SK-N-SH (cell line): ENCODE measurements at regions not wholly inside any gene's neighbourhood (a gene's known extent, or its start where the extent isn't known, plus 50 kb on each side); places are given as distances from the start of the nearest gene placed in this dataset.

Source experiments
- CTCF ChIA-PET: fragments of 300-600, 350-600 bp; formaldehyde crosslinking; extraction: SDS; loops from one replicate; lab custom pipeline; 2021; lab: Yijun Ruan, JAX
- POLR2A ChIA-PET: fragments of 350-600 bp; sonication (Branson Sonifier 250); formaldehyde crosslinking; extraction: SDS; loops from one replicate; lab custom pipeline; 2020; ENCODE audit warnings: antibody characterized with exemption, inconsistent platforms; lab: Yijun Ruan, JAX
- DNase-seq: peaks from one replicate; pipeline ENCODE4 v3.0.0; 2012
- H2AFZ ChIP-seq: fragments of 200-600 bp; sonication (generic); 2 replicates; pipeline ENCODE4 v1.8.1; 2016; ENCODE audit warnings: antibody characterized with exemption, mild to moderate bottlenecking, low read depth
- H3F3A ChIP-seq: fragments of 200-600 bp; sonication (generic); replicated peaks from 2 replicates; pipeline ENCODE3; 2016; ENCODE audit warnings: antibody characterized with exemption, mild to moderate bottlenecking; ENCODE audit not compliant: insufficient read depth
- H3K27ac ChIP-seq, 2 experiments: fragments of 200-500 bp in 1 of 2; fragments of 200-600 bp in 1 of 2; sonication (Bioruptor generic) in 1 of 2; sonication (generic), shearing (Covaris generic) in 1 of 2; 2 replicates each; pipeline versions ENCODE4 v1.5.1 to v1.6.1; 2014 to 2016; ENCODE audit warnings: low read depth in 2 of 2, inconsistent platforms in 1 of 2, low read length in 1 of 2, mild to moderate bottlenecking in 1 of 2, mixed read lengths in 1 of 2
- H3K27me3 ChIP-seq: fragments of 200-600 bp; sonication (generic), shearing (Covaris generic); 2 replicates; pipeline ENCODE4 v1.6.1; 2016; ENCODE audit warnings: mixed run types; ENCODE audit not compliant: insufficient read depth
- H3K36me3 ChIP-seq, 2 experiments: fragments of 200-500 bp in 1 of 2; fragments of 200-600 bp in 1 of 2; sonication (Bioruptor generic) in 1 of 2; sonication (generic) in 1 of 2; replicated peaks in 1 of 2; 2 replicates each; pipeline versions ENCODE3 to v1.5.1; 2014 to 2016; ENCODE audit warnings: low read length in 1 of 2, mild to moderate bottlenecking in 1 of 2; ENCODE audit not compliant: insufficient read depth in 2 of 2, control insufficient read depth in 1 of 2
- H3K4me1 ChIP-seq, 2 experiments: fragments of 200-500 bp in 1 of 2; fragments of 200-600 bp in 1 of 2; sonication (Bioruptor generic) in 1 of 2; sonication (generic), shearing (Covaris generic) in 1 of 2; 2 replicates each; pipeline versions ENCODE4 v1.5.1 to v1.6.1; 2014 to 2016; ENCODE audit warnings: low read depth in 1 of 2, low read length in 1 of 2, mixed run types in 1 of 2; ENCODE audit not compliant: insufficient read depth in 2 of 2, control insufficient read depth in 1 of 2
- H3K4me2 ChIP-seq: fragments of 200-600 bp; sonication (generic), shearing (Covaris generic); 2 replicates; pipeline ENCODE4 v1.6.1; 2017; ENCODE audit warnings: mixed run types
- H3K4me3 ChIP-seq, 2 experiments: fragments of 200-500 bp in 1 of 2; fragments of 200-600 bp in 1 of 2; sonication (Bioruptor generic) in 1 of 2; sonication (generic), shearing (Covaris generic) in 1 of 2; 2 replicates each; pipeline versions ENCODE4 v1.5.1 to v1.8.1; 2014 to 2016; ENCODE audit warnings: low read depth in 2 of 2, inconsistent platforms in 1 of 2, low read length in 1 of 2, mild to moderate bottlenecking in 1 of 2, mixed read lengths in 1 of 2, moderate library complexity in 1 of 2
- H3K79me2 ChIP-seq: fragments of 200-600 bp; sonication (generic); 2 replicates; pipeline ENCODE4 v1.8.1; 2017; ENCODE audit warnings: mild to moderate bottlenecking; ENCODE audit not compliant: insufficient read depth
- H3K9ac ChIP-seq: fragments of 200-600 bp; sonication (generic); 2 replicates; pipeline ENCODE4 v1.6.1; 2017; ENCODE audit warnings: mixed run types
- H3K9me2 ChIP-seq: fragments of 200-600 bp; sonication (generic); 2 replicates; pipeline ENCODE4 v1.6.1; 2017; ENCODE audit warnings: mixed run types
- H3K9me3 ChIP-seq: fragments of 200-600 bp; sonication (generic); 2 replicates; pipeline ENCODE4 v1.6.1; 2017; ENCODE audit warnings: mixed run types, mild to moderate bottlenecking, moderate library complexity
- H4K20me1 ChIP-seq: fragments of 200-600 bp; sonication (generic); 2 replicates; pipeline ENCODE4 v1.6.1; 2017; ENCODE audit warnings: mild to moderate bottlenecking, mixed run types; ENCODE audit not compliant: insufficient read depth
- IRF3 ChIP-seq: fragments of 150-350 bp; IDR thresholded peaks from 2 replicates; pipeline ENCODE4 v1.6.1; 2016; ENCODE audit warnings: mild to moderate bottlenecking, low read depth, low read length
- JUND ChIP-seq: IDR thresholded peaks from 2 replicates; pipeline ENCODE4 v1.4.0; 2012
- MAX ChIP-seq: IDR thresholded peaks from 2 replicates; pipeline ENCODE4 v1.4.0; 2012; ENCODE audit warnings: low read depth
- NFIC ChIP-seq: IDR thresholded peaks from 2 replicates; pipeline ENCODE4 v1.4.0; 2012; ENCODE audit warnings: borderline replicate concordance
- NRF1 ChIP-seq: IDR thresholded peaks from 2 replicates; pipeline ENCODE4 v1.6.1; 2012; ENCODE audit warnings: low read depth, mild to moderate bottlenecking, low read length
- RAD21 ChIP-seq: IDR thresholded peaks from 2 replicates; pipeline ENCODE4 v1.6.1; 2012; ENCODE audit warnings: mild to moderate bottlenecking, low read length
- RCOR1 ChIP-seq: fragments of 150-350 bp; IDR thresholded peaks from 2 replicates; pipeline ENCODE4 v1.6.1; 2017; ENCODE audit warnings: antibody characterized with exemption, low read length
- REST ChIP-seq: IDR thresholded peaks from 2 replicates; pipeline ENCODE4 v1.6.1; 2012; ENCODE audit warnings: mild to moderate bottlenecking, low read depth, low read length, moderate library complexity
- RXRA ChIP-seq: IDR thresholded peaks from 2 replicates; pipeline ENCODE4 v1.4.0; 2012; ENCODE audit warnings: low read depth, mild to moderate bottlenecking, borderline replicate concordance
- SMC3 ChIP-seq: IDR thresholded peaks from 2 replicates; pipeline ENCODE4 v1.6.1; 2012; ENCODE audit warnings: low read depth, low read length, improper control_type of control experiment
- TCF12 ChIP-seq: IDR thresholded peaks from 2 replicates; pipeline ENCODE4 v1.4.0; 2012
- USF2 ChIP-seq: fragments of 150-350 bp; IDR thresholded peaks from 2 replicates; pipeline ENCODE4 v1.6.1; 2017; ENCODE audit warnings: antibody characterized with exemption, low read length, low read depth, borderline replicate concordance
- WGBS: methylation state at CpG from one replicate; pipeline ENCODE4 v1.1.6; 2017; ENCODE audit warnings: low lambda C conversion rate; 5-methylcytosine and 5-hydroxymethylcytosine counted together

- no peak for DNase-seq
- POLR2A ChIA-PET, result no interaction called here
- H3K36me3 ChIP-seq, result no peaks in the 10 kb centered on the region
- H3K27ac ChIP-seq, result no peak overlapping the region
- no peak overlapping the region for H3K4me2 ChIP-seq
- no peaks in the 10 kb centered on the region for H3K4me1 ChIP-seq
- no peaks in the 10 kb centered on the region for H3K9me2 ChIP-seq
- H3K79me2 ChIP-seq, result no peaks in the 10 kb centered on the region
- no peaks in the 10 kb centered on the region for H4K20me1 ChIP-seq
- H3F3A ChIP-seq, result no peaks in the 10 kb centered on the region
- no peaks in the 10 kb centered on the region for H3K27me3 ChIP-seq
- CTCF ChIA-PET, result interaction anchor here (0.6 kb wide), 1 partner anchor 21 kb away, joined by 3 read pairs; no protein-coding TSS in a partner anchor
- no peak overlapping the region; the same call in 1 of the 2 replicates for H2AFZ ChIP-seq
- 83% methylated on average over 3 of the region's 3 CpGs for WGBS
- no peak overlapping the region for H3K9ac ChIP-seq
- no peaks in the 10 kb centered on the region; the same call in 1 of the 2 replicates for H3K9me3 ChIP-seq
- H3K4me3 ChIP-seq, result no peak overlapping the region
- no peak for TF ChIP-seq USF2
- no peak for TF ChIP-seq NRF1
Measured at GRCh38 chr2:144824306-144825080, 304.6 kb upstream of the ZEB2 start.

- Histone ChIP-seq H4K20me1 (no peaks in the 10 kb centered on the region), H3K9me3 (no peaks in the 10 kb centered on the region; the same call in 1 of the 2 replicates), H3K9ac (no peak overlapping the region), H3K4me1 (no peaks in the 10 kb centered on the region), H2AFZ (no peak overlapping the region), H3K36me3 (no peaks in the 10 kb centered on the region), H3K9me2 (no peaks in the 10 kb centered on the region), H3K27ac (no peak overlapping the region), H3K27me3 (no peaks in the 10 kb centered on the region), H3K79me2 (no peaks in the 10 kb centered on the region), H3F3A (no peaks in the 10 kb centered on the region), H3K4me3 (no peak overlapping the region), H3K4me2 (no peak overlapping the region)
- DNase-seq, result no peak
- POLR2A ChIA-PET, result no interaction called here
- TF ChIP-seq IRF3 (no peak), NRF1 (no peak), RXRA (no peak), MAX (no peak)
- CTCF ChIA-PET, result no interaction called here
Measured at GRCh38 chr2:144822966-144823365, 303.0 kb upstream of the ZEB2 start.

- no peaks in the 10 kb centered on the region for H3K79me2 ChIP-seq
- H2AFZ ChIP-seq, result no peak overlapping the region
- H3K9me2 ChIP-seq, result no peaks in the 10 kb centered on the region
- no peak for DNase-seq
- POLR2A ChIA-PET, result no interaction called here
- no peak overlapping the region for H3K4me2 ChIP-seq
- WGBS, result 96% methylated on average over 6 of the region's 6 CpGs
- no peaks in the 10 kb centered on the region for H4K20me1 ChIP-seq
- H3K36me3 ChIP-seq, result no peaks in the 10 kb centered on the region
- no peaks in the 10 kb centered on the region for H3K27me3 ChIP-seq
- H3K9me3 ChIP-seq, result no peaks in the 10 kb centered on the region
- CTCF ChIA-PET, result no interaction called here
- no peak overlapping the region for H3K9ac ChIP-seq
- no peaks in the 10 kb centered on the region for H3K4me1 ChIP-seq
- H3K27ac ChIP-seq, result no peak overlapping the region
- H3F3A ChIP-seq, result no peaks in the 10 kb centered on the region
- H3K4me3 ChIP-seq, result no peak overlapping the region
- TF ChIP-seq REST (no peak), RAD21 (no peak), RCOR1 (no peak), JUND (no peak), SMC3 (no peak), NFIC (no peak), TCF12 (no peak)
Measured at GRCh38 chr2:144812288-144812687, 292.4 kb upstream of the ZEB2 start.
